ENCODE measurements at regions not wholly inside any gene's neighbourhood (a gene's known extent, or its start where the extent isn't known, plus 50 kb on each side); places are given as distances from the start of the nearest gene placed in this dataset.

DNA sequence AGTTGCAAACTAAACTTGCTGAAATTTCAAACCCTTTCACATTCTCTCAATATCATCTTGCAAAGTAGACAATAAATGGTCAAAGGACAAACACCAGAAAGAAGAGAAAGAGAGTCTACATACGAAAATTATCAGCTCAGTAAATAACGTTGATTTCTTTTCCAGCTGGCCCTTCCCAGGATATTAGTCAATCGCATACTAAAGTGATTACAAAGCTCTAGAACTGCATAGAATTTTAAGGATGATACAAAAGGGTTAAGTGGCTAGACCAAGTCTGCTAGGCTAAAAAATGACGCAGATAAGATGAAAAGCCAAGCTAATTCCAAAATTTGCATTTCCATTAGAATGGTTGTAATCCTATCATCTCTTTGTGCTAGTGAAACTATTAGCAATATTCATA is 405.7 kb downstream of the FBXO15 start:
- no peaks in the 10 kb centered on the region for H4K20me1 ChIP-seq (ENCODE audit: control insufficient read depth, insufficient read depth)
- H3K4me1 ChIP-seq (ENCODE audit: control insufficient read depth, insufficient read depth, low read length), result no peaks in the 10 kb centered on the region
- intact Hi-C loops (cut with micrococcal nuclease; ENCODE audit: unreplicated experiment), result no loop called here
- ATAC-seq (no peak), DNase-seq (ENCODE audit: low read depth, low spot score) (no peak), FAIRE-seq (no peak)
- H3K9ac ChIP-seq (ENCODE audit: control insufficient read depth, insufficient read depth, low read length), result no peak overlapping the region
- ChIA-PET SMC1A (ENCODE audit: uncharacterized antibody, unreplicated experiment) (no interaction called here), POLR2A (no interaction called here), RAD21 (ENCODE audit: unreplicated experiment) (no interaction called here), CTCF (no interaction called here)
- no TSS peak for BruUV-seq (replicated peaks)
- H3K9me3 ChIP-seq (replicated peaks; ENCODE audit: control insufficient read depth, insufficient read depth, low read length), result no peaks in the 10 kb centered on the region
- H3K27ac ChIP-seq (ENCODE audit: control insufficient read depth, insufficient read depth), result no peak overlapping the region
- H3K4me3 ChIP-seq, result no peak overlapping the region
- no peaks in the 10 kb centered on the region for H3K27me3 ChIP-seq (replicated peaks in 1 of 2; ENCODE audit: control insufficient read depth in 2 of 2, insufficient read depth in 2 of 2, low read length in 1 of 2)
- in situ Hi-C loops (cut with MboI), result no loop called here
- no peak overlapping the region for H2AFZ ChIP-seq (ENCODE audit: control insufficient read depth, low read depth, low read length)
- no peak overlapping the region for H3K4me2 ChIP-seq (ENCODE audit: control insufficient read depth, insufficient read depth)
- H3K36me3 ChIP-seq (ENCODE audit: control insufficient read depth in 2 of 2, insufficient read depth in 2 of 2, low read length in 1 of 2), result no peaks in the 10 kb centered on the region
- WGBS (ENCODE audit: insufficient coverage, insufficient replicate concordance, low lambda C conversion rate, missing lambda C conversion rate), result 14% methylated on average over 4 of the region's 4 CpGs
- H3K79me2 ChIP-seq (ENCODE audit: control insufficient read depth, insufficient read depth, low read length), result no peaks in the 10 kb centered on the region
- TF ChIP-seq BHLHE40 (IDR thresholded peaks at IDR 0.05; ENCODE audit: borderline replicate concordance in 1 of 2, low read depth in 2 of 2, low read length in 1 of 2) (no peak), NR2F1 (conservative IDR thresholded peaks at IDR 0.05) (no peak), SMAD5 (IDR thresholded peaks at IDR 0.05; ENCODE audit: low read depth) (no peak), MTA2 (IDR thresholded peaks at IDR 0.05; ENCODE audit: low read depth) (no peak), FOXK2 (IDR thresholded peaks at IDR 0.05) (no peak), CBX3 (IDR thresholded peaks at IDR 0.05; ENCODE audit: borderline replicate concordance, low read depth) (no peak), POLR2AphosphoS5 (IDR thresholded peaks at IDR 0.05; ENCODE audit: low read length) (no peak), EED (IDR thresholded peaks at IDR 0.05; ENCODE audit: low read depth) (no peak), NFXL1 (IDR thresholded peaks at IDR 0.05; ENCODE audit: borderline replicate concordance) (no peak), HCFC1 (IDR thresholded peaks at IDR 0.05; ENCODE audit: low read length) (no peak), CHD4 (IDR thresholded peaks at IDR 0.05) (no peak), NBN (IDR thresholded peaks at IDR 0.05) (no peak), TCF3 (IDR thresholded peaks at IDR 0.05; ENCODE audit: borderline replicate concordance, insufficient read depth, low read depth, low read length) (no peak)
- TF ChIP-seq, protein P1, sequence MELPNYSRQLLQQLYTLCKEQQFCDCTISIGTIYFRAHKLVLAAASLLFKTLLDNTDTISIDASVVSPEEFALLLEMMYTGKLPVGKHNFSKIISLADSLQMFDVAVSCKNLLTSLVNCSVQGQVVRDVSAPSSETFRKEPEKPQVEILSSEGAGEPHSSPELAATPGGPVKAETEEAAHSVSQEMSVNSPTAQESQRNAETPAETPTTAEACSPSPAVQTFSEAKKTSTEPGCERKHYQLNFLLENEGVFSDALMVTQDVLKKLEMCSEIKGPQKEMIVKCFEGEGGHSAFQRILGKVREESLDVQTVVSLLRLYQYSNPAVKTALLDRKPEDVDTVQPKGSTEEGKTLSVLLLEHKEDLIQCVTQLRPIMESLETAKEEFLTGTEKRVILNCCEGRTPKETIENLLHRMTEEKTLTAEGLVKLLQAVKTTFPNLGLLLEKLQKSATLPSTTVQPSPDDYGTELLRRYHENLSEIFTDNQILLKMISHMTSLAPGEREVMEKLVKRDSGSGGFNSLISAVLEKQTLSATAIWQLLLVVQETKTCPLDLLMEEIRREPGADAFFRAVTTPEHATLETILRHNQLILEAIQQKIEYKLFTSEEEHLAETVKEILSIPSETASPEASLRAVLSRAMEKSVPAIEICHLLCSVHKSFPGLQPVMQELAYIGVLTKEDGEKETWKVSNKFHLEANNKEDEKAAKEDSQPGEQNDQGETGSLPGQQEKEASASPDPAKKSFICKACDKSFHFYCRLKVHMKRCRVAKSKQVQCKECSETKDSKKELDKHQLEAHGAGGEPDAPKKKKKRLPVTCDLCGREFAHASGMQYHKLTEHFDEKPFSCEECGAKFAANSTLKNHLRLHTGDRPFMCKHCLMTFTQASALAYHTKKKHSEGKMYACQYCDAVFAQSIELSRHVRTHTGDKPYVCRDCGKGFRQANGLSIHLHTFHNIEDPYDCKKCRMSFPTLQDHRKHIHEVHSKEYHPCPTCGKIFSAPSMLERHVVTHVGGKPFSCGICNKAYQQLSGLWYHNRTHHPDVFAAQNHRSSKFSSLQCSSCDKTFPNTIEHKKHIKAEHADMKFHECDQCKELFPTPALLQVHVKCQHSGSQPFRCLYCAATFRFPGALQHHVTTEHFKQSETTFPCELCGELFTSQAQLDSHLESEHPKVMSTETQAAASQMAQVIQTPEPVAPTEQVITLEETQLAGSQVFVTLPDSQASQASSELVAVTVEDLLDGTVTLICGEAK (IDR thresholded peaks at IDR 0.05; ENCODE audit: borderline replicate concordance), result no peak
- TF ChIP-seq, protein P2, sequence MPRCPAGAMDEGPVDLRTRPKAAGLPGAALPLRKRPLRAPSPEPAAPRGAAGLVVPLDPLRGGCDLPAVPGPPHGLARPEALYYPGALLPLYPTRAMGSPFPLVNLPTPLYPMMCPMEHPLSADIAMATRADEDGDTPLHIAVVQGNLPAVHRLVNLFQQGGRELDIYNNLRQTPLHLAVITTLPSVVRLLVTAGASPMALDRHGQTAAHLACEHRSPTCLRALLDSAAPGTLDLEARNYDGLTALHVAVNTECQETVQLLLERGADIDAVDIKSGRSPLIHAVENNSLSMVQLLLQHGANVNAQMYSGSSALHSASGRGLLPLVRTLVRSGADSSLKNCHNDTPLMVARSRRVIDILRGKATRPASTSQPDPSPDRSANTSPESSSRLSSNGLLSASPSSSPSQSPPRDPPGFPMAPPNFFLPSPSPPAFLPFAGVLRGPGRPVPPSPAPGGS (IDR thresholded peaks at IDR 0.05; ENCODE audit: borderline replicate concordance, insufficient read depth, low read depth, low read length, poor library complexity, severe bottlenecking), result no peak
- TF ChIP-seq, protein P3, sequence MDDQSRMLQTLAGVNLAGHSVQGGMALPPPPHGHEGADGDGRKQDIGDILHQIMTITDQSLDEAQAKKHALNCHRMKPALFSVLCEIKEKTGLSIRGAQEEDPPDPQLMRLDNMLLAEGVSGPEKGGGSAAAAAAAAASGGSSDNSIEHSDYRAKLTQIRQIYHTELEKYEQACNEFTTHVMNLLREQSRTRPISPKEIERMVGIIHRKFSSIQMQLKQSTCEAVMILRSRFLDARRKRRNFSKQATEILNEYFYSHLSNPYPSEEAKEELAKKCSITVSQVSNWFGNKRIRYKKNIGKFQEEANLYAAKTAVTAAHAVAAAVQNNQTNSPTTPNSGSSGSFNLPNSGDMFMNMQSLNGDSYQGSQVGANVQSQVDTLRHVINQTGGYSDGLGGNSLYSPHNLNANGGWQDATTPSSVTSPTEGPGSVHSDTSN (IDR thresholded peaks at IDR 0.05; ENCODE audit: insufficient replicate concordance, low read depth, low read length), result no peak
- TF ChIP-seq, protein P4, sequence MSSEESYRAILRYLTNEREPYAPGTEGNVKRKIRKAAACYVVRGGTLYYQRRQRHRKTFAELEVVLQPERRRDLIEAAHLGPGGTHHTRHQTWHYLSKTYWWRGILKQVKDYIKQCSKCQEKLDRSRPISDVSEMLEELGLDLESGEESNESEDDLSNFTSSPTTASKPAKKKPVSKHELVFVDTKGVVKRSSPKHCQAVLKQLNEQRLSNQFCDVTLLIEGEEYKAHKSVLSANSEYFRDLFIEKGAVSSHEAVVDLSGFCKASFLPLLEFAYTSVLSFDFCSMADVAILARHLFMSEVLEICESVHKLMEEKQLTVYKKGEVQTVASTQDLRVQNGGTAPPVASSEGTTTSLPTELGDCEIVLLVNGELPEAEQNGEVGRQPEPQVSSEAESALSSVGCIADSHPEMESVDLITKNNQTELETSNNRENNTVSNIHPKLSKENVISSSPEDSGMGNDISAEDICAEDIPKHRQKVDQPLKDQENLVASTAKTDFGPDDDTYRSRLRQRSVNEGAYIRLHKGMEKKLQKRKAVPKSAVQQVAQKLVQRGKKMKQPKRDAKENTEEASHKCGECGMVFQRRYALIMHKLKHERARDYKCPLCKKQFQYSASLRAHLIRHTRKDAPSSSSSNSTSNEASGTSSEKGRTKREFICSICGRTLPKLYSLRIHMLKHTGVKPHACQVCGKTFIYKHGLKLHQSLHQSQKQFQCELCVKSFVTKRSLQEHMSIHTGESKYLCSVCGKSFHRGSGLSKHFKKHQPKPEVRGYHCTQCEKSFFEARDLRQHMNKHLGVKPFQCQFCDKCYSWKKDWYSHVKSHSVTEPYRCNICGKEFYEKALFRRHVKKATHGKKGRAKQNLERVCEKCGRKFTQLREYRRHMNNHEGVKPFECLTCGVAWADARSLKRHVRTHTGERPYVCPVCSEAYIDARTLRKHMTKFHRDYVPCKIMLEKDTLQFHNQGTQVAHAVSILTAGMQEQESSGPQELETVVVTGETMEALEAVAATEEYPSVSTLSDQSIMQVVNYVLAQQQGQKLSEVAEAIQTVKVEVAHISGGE (CRISPR knock-in tag; IDR thresholded peaks at IDR 0.05), result no peak
